KMS-11 (cell line): ENCODE measurements at regions not wholly inside any gene's neighbourhood (a gene's known extent, or its start where the extent isn't known, plus 50 kb on each side); places are given as distances from the start of the nearest gene placed in this dataset.

Source experiments
- H2AFZ ChIP-seq: fragments of 200-600 bp; sonication (generic); 2 replicates; pipeline ENCODE4 v1.6.1; 2016; ENCODE audit warnings: antibody characterized with exemption, mixed run types, low read depth
- H3K27ac ChIP-seq: fragments of 200-600 bp; sonication (generic); 2 replicates; pipeline ENCODE4 v1.6.1; 2016; ENCODE audit warnings: mild to moderate bottlenecking, mixed run types
- H3K27me3 ChIP-seq: fragments of 200-600 bp; sonication (generic); 2 replicates; pipeline ENCODE4 v1.6.1; 2017; ENCODE audit warnings: mild to moderate bottlenecking, low read depth, mixed run types, moderate library complexity; ENCODE audit not compliant: insufficient read depth
- H3K36me3 ChIP-seq: fragments of 200-600 bp; sonication (generic); 2 replicates; pipeline ENCODE4 v1.6.1; 2017; ENCODE audit warnings: mild to moderate bottlenecking, mixed run types; ENCODE audit not compliant: insufficient read depth
- H3K4me1 ChIP-seq: fragments of 200-600 bp; sonication (generic); 2 replicates; pipeline ENCODE4 v1.6.1; 2016; ENCODE audit warnings: mild to moderate bottlenecking, low read depth, mixed run types; ENCODE audit not compliant: poor library complexity, severe bottlenecking
- H3K4me2 ChIP-seq: fragments of 200-600 bp; sonication (generic); 2 replicates; pipeline ENCODE4 v1.7.0; 2016; ENCODE audit warnings: mild to moderate bottlenecking, mixed run types
- H3K4me3 ChIP-seq: fragments of 200-600 bp; sonication (generic); IDR thresholded peaks from 2 replicates; pipeline ENCODE4 v1.6.1; 2017; ENCODE audit warnings: low read depth, low read length, mixed read lengths; ENCODE audit not compliant: insufficient read depth
- H3K79me2 ChIP-seq: fragments of 200-600 bp; sonication (generic); 2 replicates; pipeline ENCODE4 v1.6.1; 2016; ENCODE audit warnings: low read depth, mixed run types; ENCODE audit not compliant: insufficient read depth
- H3K9ac ChIP-seq: fragments of 200-600 bp; sonication (generic); 2 replicates; pipeline ENCODE4 v1.6.1; 2016; ENCODE audit warnings: mild to moderate bottlenecking, mixed run types
- H4K20me1 ChIP-seq: fragments of 200-600 bp; sonication (generic); 2 replicates; pipeline ENCODE4 v1.6.1; 2016; ENCODE audit warnings: mild to moderate bottlenecking, mixed run types; ENCODE audit not compliant: insufficient read depth
- TF ChIP-seq, protein P1 (sequence below): fragments of 200-600 bp; sonication (generic); conservative IDR thresholded peaks from 2 replicates; pipeline ENCODE4 v1.6.1; 2017; ENCODE audit warnings: low read depth, mild to moderate bottlenecking, antibody characterized with exemption, low read length, moderate library complexity, mixed read lengths

DNA sequence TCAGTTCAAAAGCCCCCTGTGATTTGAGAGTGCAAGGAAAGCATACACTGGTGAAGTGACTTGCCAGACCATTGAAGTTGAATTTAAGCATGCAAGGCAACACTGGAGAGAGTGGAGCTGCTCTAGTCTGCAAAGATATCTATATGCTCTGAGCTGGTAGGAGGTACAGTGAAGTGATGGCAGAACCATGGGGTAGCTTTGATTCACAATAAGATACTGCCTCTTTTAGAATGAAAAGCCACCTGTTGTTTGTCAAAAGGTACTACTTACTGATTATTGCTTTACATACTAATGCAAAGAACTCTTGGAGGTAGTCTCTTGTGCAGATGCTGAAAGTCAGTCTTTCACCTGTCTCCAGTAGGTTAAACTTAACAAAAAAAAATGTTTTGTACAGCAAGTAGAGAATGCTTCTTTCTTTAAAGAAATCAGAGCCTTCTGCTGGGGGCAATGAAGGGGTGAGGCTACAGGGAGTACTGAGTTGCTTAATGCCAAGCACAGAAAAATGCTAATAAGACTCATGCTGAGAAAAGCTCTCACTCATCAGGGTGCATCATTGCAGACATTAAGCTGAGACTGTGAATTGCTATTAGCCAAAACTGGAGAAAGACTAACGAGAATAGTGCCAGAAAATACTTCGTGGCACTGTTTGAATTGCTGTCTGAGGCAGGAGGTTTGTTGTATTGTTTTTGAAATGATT lies 1150.5 kb upstream of the TMPRSS15 start:
- Histone ChIP-seq H3K36me3 (no peaks in the 10 kb centered on the region), H3K79me2 (no peaks in the 10 kb centered on the region), H3K4me3 (no peak overlapping the region), H2AFZ (no peak overlapping the region), H4K20me1 (no peaks in the 10 kb centered on the region), H3K27me3 (no peaks in the 10 kb centered on the region), H3K4me2 (no peak overlapping the region), H3K27ac (no peak overlapping the region), H3K9ac (no peak overlapping the region), H3K4me1 (peaks cover 15% of the 10 kb centered on the region)
- TF ChIP-seq, protein P1, sequence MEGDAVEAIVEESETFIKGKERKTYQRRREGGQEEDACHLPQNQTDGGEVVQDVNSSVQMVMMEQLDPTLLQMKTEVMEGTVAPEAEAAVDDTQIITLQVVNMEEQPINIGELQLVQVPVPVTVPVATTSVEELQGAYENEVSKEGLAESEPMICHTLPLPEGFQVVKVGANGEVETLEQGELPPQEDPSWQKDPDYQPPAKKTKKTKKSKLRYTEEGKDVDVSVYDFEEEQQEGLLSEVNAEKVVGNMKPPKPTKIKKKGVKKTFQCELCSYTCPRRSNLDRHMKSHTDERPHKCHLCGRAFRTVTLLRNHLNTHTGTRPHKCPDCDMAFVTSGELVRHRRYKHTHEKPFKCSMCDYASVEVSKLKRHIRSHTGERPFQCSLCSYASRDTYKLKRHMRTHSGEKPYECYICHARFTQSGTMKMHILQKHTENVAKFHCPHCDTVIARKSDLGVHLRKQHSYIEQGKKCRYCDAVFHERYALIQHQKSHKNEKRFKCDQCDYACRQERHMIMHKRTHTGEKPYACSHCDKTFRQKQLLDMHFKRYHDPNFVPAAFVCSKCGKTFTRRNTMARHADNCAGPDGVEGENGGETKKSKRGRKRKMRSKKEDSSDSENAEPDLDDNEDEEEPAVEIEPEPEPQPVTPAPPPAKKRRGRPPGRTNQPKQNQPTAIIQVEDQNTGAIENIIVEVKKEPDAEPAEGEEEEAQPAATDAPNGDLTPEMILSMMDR, result no peak

- H3K4me3 ChIP-seq, result no peak overlapping the region
- TF ChIP-seq, protein P1, result no peak
- no peaks in the 10 kb centered on the region for H3K27me3 ChIP-seq
- peak overlapping the region; percentile 16 for H2AFZ ChIP-seq
- H3K36me3 ChIP-seq, result no peaks in the 10 kb centered on the region
- peaks cover 15% of the 10 kb centered on the region for H3K4me1 ChIP-seq
- no peak overlapping the region for H3K27ac ChIP-seq
- H3K79me2 ChIP-seq, result no peaks in the 10 kb centered on the region
- H3K4me2 ChIP-seq, result peak overlapping the region; percentile 18
- no peaks in the 10 kb centered on the region for H4K20me1 ChIP-seq
- no peak overlapping the region for H3K9ac ChIP-seq
Measured at GRCh38 chr21:19557046-19557445, 1153.5 kb upstream of the TMPRSS15 start.

DNA sequence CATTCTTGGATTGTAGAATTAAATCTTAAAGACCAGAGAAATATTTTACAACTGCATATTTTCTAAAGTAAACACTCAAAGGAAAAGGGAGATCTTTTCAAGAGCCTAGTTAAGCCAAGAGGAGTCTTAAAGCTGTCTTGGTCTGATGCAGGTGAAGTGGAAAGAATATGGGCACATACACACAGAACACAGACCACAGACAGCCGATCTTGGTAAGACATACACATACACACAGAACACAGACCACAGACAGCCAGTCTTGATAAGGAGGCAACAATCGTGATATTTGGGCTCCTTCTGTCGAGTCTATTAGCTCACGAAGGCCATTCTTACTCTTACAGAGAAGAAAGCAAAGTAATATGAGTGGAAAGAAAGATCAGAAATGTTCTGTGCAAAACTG lies 1153.9 kb upstream of the TMPRSS15 start:
- Histone ChIP-seq H2AFZ (peak overlapping the region; percentile 16), H4K20me1 (no peaks in the 10 kb centered on the region), H3K27ac (no peak overlapping the region), H3K36me3 (no peaks in the 10 kb centered on the region), H3K4me3 (no peak overlapping the region), H3K79me2 (no peaks in the 10 kb centered on the region), H3K27me3 (no peaks in the 10 kb centered on the region), H3K4me2 (peak overlapping the region; percentile 18; the same call in 1 of the 2 replicates), H3K4me1 (peaks cover 15% of the 10 kb centered on the region), H3K9ac (no peak overlapping the region)
- TF ChIP-seq, protein P1, result no peak

DNA sequence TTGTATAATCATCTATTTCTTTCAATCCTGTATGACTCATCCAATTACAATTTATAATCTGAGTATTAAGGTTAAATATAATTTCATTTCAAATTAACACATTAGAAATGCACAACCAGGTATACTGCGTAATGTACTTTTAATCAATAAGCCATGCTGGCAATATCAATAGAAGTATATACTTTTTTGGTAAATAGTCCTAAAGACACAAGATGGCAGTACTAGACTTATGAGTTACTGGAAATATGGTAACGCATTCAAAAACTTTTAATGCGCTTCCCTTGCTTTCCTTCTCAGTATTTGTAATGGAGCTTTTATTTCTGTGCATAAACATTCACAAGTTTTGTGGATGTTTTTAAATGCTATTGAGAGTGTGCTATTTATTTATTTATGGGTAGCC lies 1162.0 kb upstream of the TMPRSS15 start:
- Histone ChIP-seq H3K27me3 (no peaks in the 10 kb centered on the region), H3K36me3 (no peaks in the 10 kb centered on the region), H2AFZ (no peak overlapping the region), H3K4me1 (no peaks in the 10 kb centered on the region), H3K79me2 (no peaks in the 10 kb centered on the region), H3K9ac (no peak overlapping the region), H3K27ac (no peak overlapping the region), H4K20me1 (no peaks in the 10 kb centered on the region), H3K4me2 (no peak overlapping the region), H3K4me3 (no peak overlapping the region)
- TF ChIP-seq, protein P1, result no peak
